ENCODE measurements at regions not wholly inside any gene's neighbourhood (a gene's known extent, or its start where the extent isn't known, plus 50 kb on each side); places are given as distances from the start of the nearest gene placed in this dataset.

DNA sequence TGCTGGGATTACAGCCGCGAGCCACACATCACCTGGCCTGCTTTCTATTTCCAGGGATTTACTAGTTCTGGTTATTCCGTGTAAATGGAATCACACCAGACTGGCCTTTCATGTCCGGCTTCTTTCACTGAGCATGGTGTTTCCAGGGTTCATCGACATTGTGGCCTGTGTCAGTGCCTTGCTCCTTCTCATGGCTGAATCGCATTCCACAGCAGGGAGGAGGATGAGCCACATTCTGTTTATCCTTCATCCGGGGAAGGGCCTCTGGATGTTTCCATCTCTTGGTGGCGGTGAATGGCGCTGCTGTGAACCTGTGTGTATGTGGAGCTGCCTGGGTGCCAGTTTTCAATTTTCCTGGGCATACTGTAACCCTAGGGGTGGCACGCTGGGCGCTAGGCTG, 58.7 kb upstream of the RNU6ATAC start:
- TF ChIP-seq, protein P1, sequence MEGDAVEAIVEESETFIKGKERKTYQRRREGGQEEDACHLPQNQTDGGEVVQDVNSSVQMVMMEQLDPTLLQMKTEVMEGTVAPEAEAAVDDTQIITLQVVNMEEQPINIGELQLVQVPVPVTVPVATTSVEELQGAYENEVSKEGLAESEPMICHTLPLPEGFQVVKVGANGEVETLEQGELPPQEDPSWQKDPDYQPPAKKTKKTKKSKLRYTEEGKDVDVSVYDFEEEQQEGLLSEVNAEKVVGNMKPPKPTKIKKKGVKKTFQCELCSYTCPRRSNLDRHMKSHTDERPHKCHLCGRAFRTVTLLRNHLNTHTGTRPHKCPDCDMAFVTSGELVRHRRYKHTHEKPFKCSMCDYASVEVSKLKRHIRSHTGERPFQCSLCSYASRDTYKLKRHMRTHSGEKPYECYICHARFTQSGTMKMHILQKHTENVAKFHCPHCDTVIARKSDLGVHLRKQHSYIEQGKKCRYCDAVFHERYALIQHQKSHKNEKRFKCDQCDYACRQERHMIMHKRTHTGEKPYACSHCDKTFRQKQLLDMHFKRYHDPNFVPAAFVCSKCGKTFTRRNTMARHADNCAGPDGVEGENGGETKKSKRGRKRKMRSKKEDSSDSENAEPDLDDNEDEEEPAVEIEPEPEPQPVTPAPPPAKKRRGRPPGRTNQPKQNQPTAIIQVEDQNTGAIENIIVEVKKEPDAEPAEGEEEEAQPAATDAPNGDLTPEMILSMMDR (IDR thresholded peaks at IDR 0.05; ENCODE audit: low read depth, low read length), result no peak
- in situ Hi-C loops (cut with HindIII; ENCODE audit: low sequenced_read_pairs), result no loop called here

GRCh38 chr9:134223591-134224122, 59.3 kb upstream of the RNU6ATAC start:
- TF ChIP-seq, protein P1 (IDR thresholded peaks at IDR 0.05; ENCODE audit: low read depth, low read length), result no peak
- no peak for DNase-seq (ENCODE audit: low read depth, low spot score)
- in situ Hi-C loops (cut with HindIII; ENCODE audit: low sequenced_read_pairs), result no loop called here
- no peak overlapping the region for H3K4me3 ChIP-seq (ENCODE audit: low read depth, low read length)

More for the DNA sequence above, 58.7 kb upstream of the RNU6ATAC start:
- DNase-seq (ENCODE audit: low read depth, low spot score), result no peak
- H3K4me3 ChIP-seq (ENCODE audit: low read depth, low read length), result no peak overlapping the region

- DNase-seq (ENCODE audit: low read depth, low spot score), result no peak
- H3K4me3 ChIP-seq (ENCODE audit: low read depth, low read length), result no peak overlapping the region
- TF ChIP-seq, protein P1 (IDR thresholded peaks at IDR 0.05; ENCODE audit: low read depth, low read length), result no peak
- in situ Hi-C loops (cut with HindIII; ENCODE audit: low sequenced_read_pairs), result no loop called here
Observed at GRCh38 chr9:134224127-134224526, 59.8 kb upstream of the RNU6ATAC start.

DNA sequence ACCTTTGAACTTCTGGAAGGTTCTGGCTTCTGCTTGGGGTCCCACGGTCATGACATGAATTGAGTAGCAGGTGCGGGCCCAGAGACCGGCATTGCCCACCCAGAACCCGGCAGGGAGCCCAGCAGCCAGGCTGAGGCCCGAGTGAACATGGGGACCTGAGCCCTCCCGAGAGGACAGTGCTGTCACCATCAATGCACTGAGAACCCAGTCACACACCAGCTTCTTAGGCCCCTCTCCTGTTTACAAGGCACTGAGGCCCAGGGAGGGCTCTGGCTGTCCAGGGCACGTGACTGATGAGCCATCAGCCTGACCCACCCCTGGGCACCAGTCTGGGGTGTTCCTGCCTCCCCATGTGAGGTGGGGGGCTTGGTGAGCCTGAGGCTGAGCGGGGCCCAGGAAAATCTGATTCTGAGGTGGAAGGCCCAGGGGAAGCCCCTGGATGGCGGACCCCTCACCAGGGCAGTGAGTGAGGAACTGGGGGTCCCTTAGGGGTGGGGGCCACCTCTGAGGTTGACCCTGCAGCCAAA, 60.3 kb upstream of the RNU6ATAC start:
- TF ChIP-seq, protein P1 (IDR thresholded peaks at IDR 0.05; ENCODE audit: low read depth, low read length), result no peak
- in situ Hi-C loops (cut with HindIII; ENCODE audit: low sequenced_read_pairs), result no loop called here
- H3K4me3 ChIP-seq (ENCODE audit: low read depth, low read length), result no peak overlapping the region
- DNase-seq (ENCODE audit: low read depth, low spot score), result no peak

DNA sequence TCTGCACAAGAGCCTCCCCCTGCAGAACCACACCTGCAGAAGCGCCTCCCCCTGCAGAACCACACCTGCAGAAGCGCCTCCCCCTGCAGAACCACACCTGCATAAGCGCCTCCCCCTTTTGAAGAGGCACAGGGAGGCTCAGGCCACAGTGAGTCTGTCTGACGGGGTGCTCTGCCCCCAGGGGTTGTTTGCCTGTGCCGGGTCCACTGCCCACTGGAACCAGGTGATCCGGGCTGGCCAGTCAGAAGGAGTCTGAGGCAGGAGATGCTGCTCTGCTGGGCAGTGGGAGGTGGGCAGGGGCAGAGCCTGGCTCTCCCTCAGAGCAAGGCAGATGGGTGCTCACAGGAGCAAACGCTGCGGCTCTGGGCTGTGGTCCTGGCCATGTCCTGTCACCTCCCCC, 60.8 kb upstream of the RNU6ATAC start:
- DNase-seq (ENCODE audit: low read depth, low spot score), result no peak
- no peak overlapping the region for H3K4me3 ChIP-seq (ENCODE audit: low read depth, low read length)
- in situ Hi-C loops (cut with HindIII; ENCODE audit: low sequenced_read_pairs), result no loop called here
- TF ChIP-seq, protein P1 (IDR thresholded peaks at IDR 0.05; ENCODE audit: low read depth, low read length), result no peak

- DNase-seq (ENCODE audit: low read depth, low spot score), result no peak
- TF ChIP-seq, protein P1 (IDR thresholded peaks at IDR 0.05; ENCODE audit: low read depth, low read length), result no peak
- in situ Hi-C loops (cut with HindIII; ENCODE audit: low sequenced_read_pairs), result no loop called here
- no peak overlapping the region for H3K4me3 ChIP-seq (ENCODE audit: low read depth, low read length)
Observed at GRCh38 chr9:134225816-134226215, 61.5 kb upstream of the RNU6ATAC start.
